ENCODE measurements at regions not wholly inside any gene's neighbourhood (a gene's known extent, or its start where the extent isn't known, plus 50 kb on each side); places are given as distances from the start of the nearest gene placed in this dataset.
"Not testable (repeated sequence)": the region's sequence is repeated elsewhere in the genome, so short reads cannot be mapped to it uniquely, and the experiment has no call there.

DNA sequence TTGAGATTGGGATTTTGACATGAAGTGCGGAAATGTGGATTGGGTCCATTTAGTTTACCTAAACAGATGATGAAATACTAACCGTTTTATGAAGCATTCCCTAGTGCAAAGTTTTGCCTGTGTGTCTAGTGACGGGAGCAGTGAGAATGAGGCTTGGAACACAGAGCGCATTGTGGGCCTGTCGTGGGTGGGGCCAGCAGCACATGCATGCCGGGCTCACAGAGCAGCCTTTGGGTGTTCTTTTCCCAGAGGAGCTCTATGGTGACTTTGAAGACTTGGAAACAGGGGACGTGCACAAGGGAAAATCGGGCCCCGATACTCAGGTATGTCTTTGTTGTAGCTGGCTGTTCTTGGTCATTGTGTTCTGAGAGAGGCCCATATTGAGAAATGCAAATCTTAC, 388.1 kb downstream of the GOLGA6L6 start:
- not testable (repeated sequence) for TF ChIP-seq CTCF (IDR thresholded peaks at IDR 0.05; ENCODE audit: borderline replicate concordance, extremely low read depth, low read length, poor library complexity, severe bottlenecking); EZH2 (IDR thresholded peaks at IDR 0.05; ENCODE audit: borderline replicate concordance, low read depth, low read length, severe bottlenecking)

Measured in DND-41 (cell line).